ENCODE measurements at regions not wholly inside any gene's neighbourhood (a gene's known extent, or its start where the extent isn't known, plus 50 kb on each side); places are given as distances from the start of the nearest gene placed in this dataset.
A peak's percentile ranks its signal among the peaks of the same experiment; 100 is the strongest.

DNA sequence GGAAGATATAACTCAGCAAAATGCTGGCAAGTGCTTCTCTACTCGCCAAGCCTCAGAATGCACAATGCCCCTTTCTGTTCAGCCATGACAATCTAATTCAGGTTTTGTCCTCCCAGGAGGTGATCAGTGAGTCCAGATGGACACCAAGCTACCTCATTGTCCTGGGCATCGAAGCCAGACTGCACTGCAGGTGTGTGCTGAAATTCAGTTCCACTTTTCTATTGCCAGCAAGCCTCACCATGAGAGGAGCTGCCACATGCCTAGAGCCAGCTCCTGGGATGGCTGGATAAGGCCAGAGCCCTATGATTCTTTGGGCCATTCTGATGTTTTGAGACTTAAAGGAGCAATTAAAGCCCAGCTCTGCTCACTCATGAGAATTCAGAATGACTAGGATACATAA is 186.7 kb downstream of the GRIN2B start:
- no peak overlapping the region for H3K4me3 ChIP-seq (ENCODE audit: low read length)
- H3K36me3 ChIP-seq (ENCODE audit: control insufficient read depth, low read depth, low read length), result no peaks in the 10 kb centered on the region
- H3K4me1 ChIP-seq (ENCODE audit: control insufficient read depth, low read depth, low read length), result peaks cover 18% of the 10 kb centered on the region
- no peak overlapping the region for H3K27ac ChIP-seq (ENCODE audit: low read length)
- H3K9ac ChIP-seq (ENCODE audit: low read length), result no peak overlapping the region
- H3K27me3 ChIP-seq (ENCODE audit: control insufficient read depth, insufficient read depth, low read length), result no peaks in the 10 kb centered on the region
- H3K9me3 ChIP-seq (ENCODE audit: control insufficient read depth, low read depth, low read length), result no peaks in the 10 kb centered on the region

DNA sequence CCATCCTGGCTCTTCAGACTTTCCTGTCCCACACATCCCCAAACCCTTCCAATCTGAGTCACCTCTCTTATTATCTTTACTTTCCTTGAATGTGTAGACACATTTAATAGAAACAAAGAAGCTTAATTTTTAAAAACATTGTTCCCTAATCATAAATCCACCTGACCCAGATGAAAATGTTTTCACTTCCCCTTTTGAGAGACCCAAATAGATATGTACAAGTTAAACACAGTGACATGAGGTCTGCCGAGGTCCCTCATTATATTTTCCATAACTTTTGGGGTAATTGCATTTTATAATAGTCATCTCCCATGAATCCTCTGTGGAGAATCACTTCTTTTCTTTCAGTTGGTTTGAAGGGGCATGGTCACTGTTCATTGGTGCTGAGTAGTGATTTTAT is 191.1 kb downstream of the GRIN2B start:
- H3K27me3 ChIP-seq (ENCODE audit: control insufficient read depth, insufficient read depth, low read length), result no peaks in the 10 kb centered on the region
- no peak overlapping the region for H3K27ac ChIP-seq (ENCODE audit: low read length)
- no peak overlapping the region for H3K9ac ChIP-seq (ENCODE audit: low read length)
- no peak overlapping the region for H3K4me3 ChIP-seq (ENCODE audit: low read length)
- no peaks in the 10 kb centered on the region for H3K36me3 ChIP-seq (ENCODE audit: control insufficient read depth, low read depth, low read length)
- no peaks in the 10 kb centered on the region for H3K4me1 ChIP-seq (ENCODE audit: control insufficient read depth, low read depth, low read length)
- no peaks in the 10 kb centered on the region for H3K9me3 ChIP-seq (ENCODE audit: control insufficient read depth, low read depth, low read length)

DNA sequence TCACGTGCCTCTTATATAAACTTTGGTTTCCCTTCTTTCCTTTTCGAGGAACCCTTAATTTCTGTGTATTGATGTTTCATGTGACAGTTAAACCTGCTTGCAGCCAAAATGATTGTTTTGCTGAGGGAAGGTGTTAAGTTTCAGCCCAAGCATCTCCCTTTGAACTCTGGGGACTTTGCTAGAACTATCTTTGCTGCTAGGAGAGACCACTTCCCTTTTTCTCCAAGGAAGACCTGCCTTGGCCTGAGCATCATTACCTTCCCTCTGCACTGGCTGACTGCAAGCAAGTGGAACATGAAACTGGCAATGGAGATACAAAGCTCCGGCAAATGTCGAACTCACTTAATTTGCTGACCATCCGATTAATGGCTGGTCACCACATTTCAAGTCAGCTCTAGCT is 192.8 kb downstream of the GRIN2B start:
- Histone ChIP-seq H3K27me3 (ENCODE audit: control insufficient read depth, insufficient read depth, low read length) (no peaks in the 10 kb centered on the region), H3K36me3 (ENCODE audit: control insufficient read depth, low read depth, low read length) (no peaks in the 10 kb centered on the region), H3K9me3 (ENCODE audit: control insufficient read depth, low read depth, low read length) (no peaks in the 10 kb centered on the region), H3K4me1 (ENCODE audit: control insufficient read depth, low read depth, low read length) (no peaks in the 10 kb centered on the region), H3K9ac (ENCODE audit: low read length) (no peak overlapping the region), H3K4me3 (ENCODE audit: low read length) (no peak overlapping the region), H3K27ac (ENCODE audit: low read length) (no peak overlapping the region)

DNA sequence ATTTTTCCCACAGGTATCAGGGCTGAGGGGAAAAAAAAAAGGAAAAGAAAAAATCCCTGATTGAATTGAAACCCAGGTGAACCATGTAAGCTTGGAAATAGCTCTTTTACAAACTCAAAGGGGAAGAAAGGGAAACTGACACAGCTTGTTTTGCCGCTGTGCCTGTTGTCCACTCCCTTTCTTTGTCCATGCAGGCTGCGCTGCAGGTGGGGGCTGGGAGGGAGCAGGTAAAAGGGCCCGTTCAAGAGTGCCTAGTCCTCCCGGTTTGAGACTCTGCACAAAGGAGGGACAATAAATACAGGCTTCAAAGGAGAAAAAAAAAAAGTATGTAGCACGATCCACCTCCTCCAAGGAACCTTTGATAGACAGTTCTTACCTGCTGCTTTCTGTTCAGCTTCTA is 194.8 kb downstream of the GRIN2B start:
- peak overlapping the region; percentile 0 for H3K4me3 ChIP-seq (ENCODE audit: low read length)
- H3K4me1 ChIP-seq (ENCODE audit: control insufficient read depth, low read depth, low read length), result no peaks in the 10 kb centered on the region
- no peaks in the 10 kb centered on the region for H3K9me3 ChIP-seq (ENCODE audit: control insufficient read depth, low read depth, low read length)
- H3K9ac ChIP-seq (ENCODE audit: low read length), result no peak overlapping the region
- no peaks in the 10 kb centered on the region for H3K27me3 ChIP-seq (ENCODE audit: control insufficient read depth, insufficient read depth, low read length)
- H3K36me3 ChIP-seq (ENCODE audit: control insufficient read depth, low read depth, low read length), result no peaks in the 10 kb centered on the region
- no peak overlapping the region for H3K27ac ChIP-seq (ENCODE audit: low read length)

DNA sequence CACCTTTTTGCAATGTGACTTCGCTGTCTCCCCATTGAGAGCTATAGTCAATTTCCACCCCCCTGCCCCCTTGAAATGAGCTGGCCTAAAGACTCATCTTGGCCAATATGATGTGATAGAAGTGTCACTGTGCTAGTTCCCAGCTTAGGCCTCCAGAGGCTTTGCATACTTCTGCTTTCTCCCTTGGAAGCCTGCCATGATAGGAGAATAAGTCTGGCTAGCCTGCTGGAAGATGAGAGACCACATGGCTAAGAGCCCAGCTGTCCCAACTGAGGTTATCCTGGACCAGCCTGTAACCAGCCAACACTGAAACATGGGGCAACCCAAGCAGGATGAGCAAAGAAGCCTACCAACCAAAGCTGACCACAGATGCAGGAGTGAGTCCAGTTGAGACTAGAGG is 196.9 kb downstream of the GRIN2B start:
- no peak overlapping the region for H3K4me3 ChIP-seq (ENCODE audit: low read length)
- H3K36me3 ChIP-seq (ENCODE audit: control insufficient read depth, low read depth, low read length), result no peaks in the 10 kb centered on the region
- H3K9me3 ChIP-seq (ENCODE audit: control insufficient read depth, low read depth, low read length), result no peaks in the 10 kb centered on the region
- H3K27ac ChIP-seq (ENCODE audit: low read length), result no peak overlapping the region
- H3K9ac ChIP-seq (ENCODE audit: low read length), result no peak overlapping the region
- H3K27me3 ChIP-seq (ENCODE audit: control insufficient read depth, insufficient read depth, low read length), result no peaks in the 10 kb centered on the region
- no peaks in the 10 kb centered on the region for H3K4me1 ChIP-seq (ENCODE audit: control insufficient read depth, low read depth, low read length)

DNA sequence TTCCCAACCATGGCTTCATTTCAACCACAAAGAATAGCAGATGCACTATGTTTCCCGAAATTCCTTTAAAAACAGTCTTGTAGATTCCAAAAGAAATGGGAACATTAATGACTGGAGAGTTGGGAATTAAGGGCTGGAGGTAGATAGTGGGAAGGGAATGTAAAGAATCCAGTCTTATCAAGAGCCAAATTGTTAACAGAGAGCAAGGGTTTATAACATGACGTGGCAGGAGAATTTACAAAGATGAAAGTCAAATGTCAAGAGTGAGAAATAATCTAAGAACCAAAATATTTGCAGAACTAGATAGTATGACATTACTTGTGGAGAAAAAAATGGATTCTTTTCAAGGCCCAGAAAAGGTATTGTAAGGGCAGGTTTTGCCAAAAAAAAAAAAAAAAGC is 200.9 kb downstream of the GRIN2B start:
- H3K4me1 ChIP-seq (ENCODE audit: control insufficient read depth, low read depth, low read length), result no peaks in the 10 kb centered on the region
- no peaks in the 10 kb centered on the region for H3K36me3 ChIP-seq (ENCODE audit: control insufficient read depth, low read depth, low read length)
- no peaks in the 10 kb centered on the region for H3K9me3 ChIP-seq (ENCODE audit: control insufficient read depth, low read depth, low read length)
- no peak overlapping the region for H3K4me3 ChIP-seq (ENCODE audit: low read length)
- no peaks in the 10 kb centered on the region for H3K27me3 ChIP-seq (ENCODE audit: control insufficient read depth, insufficient read depth, low read length)
- H3K9ac ChIP-seq (ENCODE audit: low read length), result no peak overlapping the region
- no peak overlapping the region for H3K27ac ChIP-seq (ENCODE audit: low read length)

DNA sequence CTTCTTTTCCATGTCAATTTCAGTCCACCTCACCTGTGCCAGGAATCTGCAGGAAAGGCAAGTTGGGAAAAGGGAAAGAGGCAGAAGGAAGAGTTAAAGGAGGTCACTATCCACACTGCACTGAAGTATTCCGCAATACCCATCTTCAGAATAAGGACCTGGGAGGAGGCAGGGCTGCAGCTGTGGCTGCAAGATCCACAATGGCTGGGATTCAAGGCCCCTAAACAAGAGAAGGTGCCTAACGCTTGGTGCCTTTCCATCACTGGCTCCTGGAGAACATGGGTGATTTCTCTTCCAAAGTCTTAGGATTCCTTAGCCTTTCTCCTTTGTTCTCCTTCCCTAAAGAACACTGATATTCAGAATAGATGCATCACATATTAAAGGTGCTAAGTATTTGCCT is 204.0 kb downstream of the GRIN2B start:
- H3K9me3 ChIP-seq (ENCODE audit: control insufficient read depth, low read depth, low read length), result no peaks in the 10 kb centered on the region
- H3K27ac ChIP-seq (ENCODE audit: low read length), result no peak overlapping the region

DNA sequence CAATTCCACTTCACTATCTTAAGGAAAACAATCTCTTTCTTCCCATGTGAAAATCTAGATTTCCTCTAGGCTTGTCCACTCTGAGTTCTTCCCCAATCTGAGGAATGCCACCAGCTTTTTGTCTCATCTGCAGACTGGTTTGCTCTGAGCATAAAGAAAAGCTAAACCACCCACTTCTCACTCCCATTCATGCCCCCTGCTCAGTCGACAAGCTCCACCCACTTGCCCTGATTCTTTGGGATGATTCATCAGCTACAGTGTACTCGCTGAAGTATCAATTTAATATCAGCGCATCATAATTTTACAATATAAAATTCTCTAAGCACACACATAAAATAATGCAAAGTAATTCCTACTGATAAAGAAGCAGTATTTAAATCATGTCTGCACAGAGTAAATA is 209.1 kb downstream of the GRIN2B start:
- Histone ChIP-seq H3K27me3 (ENCODE audit: control insufficient read depth, insufficient read depth, low read length) (no peaks in the 10 kb centered on the region), H3K4me1 (ENCODE audit: control insufficient read depth, low read depth, low read length) (no peaks in the 10 kb centered on the region), H3K9ac (ENCODE audit: low read length) (no peak overlapping the region), H3K36me3 (ENCODE audit: control insufficient read depth, low read depth, low read length) (no peaks in the 10 kb centered on the region), H3K9me3 (ENCODE audit: control insufficient read depth, low read depth, low read length) (no peaks in the 10 kb centered on the region), H3K27ac (ENCODE audit: low read length) (no peak overlapping the region), H3K4me3 (ENCODE audit: low read length) (no peak overlapping the region)

More for the DNA sequence above, 204.0 kb downstream of the GRIN2B start:
- H3K4me1 ChIP-seq (ENCODE audit: control insufficient read depth, low read depth, low read length), result no peaks in the 10 kb centered on the region
- no peak overlapping the region for H3K9ac ChIP-seq (ENCODE audit: low read length)
- no peak overlapping the region for H3K4me3 ChIP-seq (ENCODE audit: low read length)
- no peaks in the 10 kb centered on the region for H3K27me3 ChIP-seq (ENCODE audit: control insufficient read depth, insufficient read depth, low read length)
- no peaks in the 10 kb centered on the region for H3K36me3 ChIP-seq (ENCODE audit: control insufficient read depth, low read depth, low read length)

DNA sequence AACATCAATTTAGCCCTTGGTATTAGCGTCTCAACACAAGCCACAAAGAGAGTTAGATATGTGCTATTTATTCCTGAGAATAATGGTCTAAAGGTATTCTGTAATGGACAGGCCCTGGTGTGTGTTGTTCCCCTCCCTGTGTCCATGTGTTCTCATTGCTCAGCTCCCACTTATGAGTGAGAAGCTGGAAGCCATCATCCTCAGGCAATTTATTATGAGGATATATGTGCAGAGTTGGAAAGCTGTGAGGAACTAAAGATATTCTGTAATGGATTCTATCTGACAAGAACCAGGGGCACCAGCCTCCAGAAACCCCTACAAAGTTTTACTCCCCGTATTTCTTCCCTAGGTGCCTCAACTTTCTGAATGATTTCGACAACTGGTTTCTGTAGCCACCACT is 210.8 kb downstream of the GRIN2B start:
- Histone ChIP-seq H3K9ac (ENCODE audit: low read length) (no peak overlapping the region), H3K36me3 (ENCODE audit: control insufficient read depth, low read depth, low read length) (no peaks in the 10 kb centered on the region), H3K4me1 (ENCODE audit: control insufficient read depth, low read depth, low read length) (no peaks in the 10 kb centered on the region), H3K27ac (ENCODE audit: low read length) (no peak overlapping the region), H3K9me3 (ENCODE audit: control insufficient read depth, low read depth, low read length) (no peaks in the 10 kb centered on the region), H3K27me3 (ENCODE audit: control insufficient read depth, insufficient read depth, low read length) (no peaks in the 10 kb centered on the region), H3K4me3 (ENCODE audit: low read length) (no peak overlapping the region)

DNA sequence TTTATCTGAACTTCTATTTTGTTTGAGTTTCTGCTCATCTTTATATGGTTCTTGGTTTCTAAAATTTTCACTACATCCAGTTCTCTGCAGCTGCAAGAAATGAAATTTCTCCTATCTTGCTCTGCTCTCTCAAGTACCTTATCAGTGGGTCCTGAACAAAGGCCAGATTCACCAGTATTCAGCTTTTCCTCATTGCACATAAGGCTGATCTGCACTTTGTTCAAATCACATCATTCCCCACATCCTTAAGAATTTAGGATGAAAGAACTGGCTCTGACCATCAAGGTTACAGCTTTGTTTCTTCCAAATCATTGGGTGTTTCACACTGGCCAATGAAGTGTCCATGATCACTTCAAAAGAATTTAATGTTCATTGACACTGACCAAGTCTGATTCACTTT is 211.4 kb downstream of the GRIN2B start:
- no peaks in the 10 kb centered on the region for H3K36me3 ChIP-seq (ENCODE audit: control insufficient read depth, low read depth, low read length)
- no peak overlapping the region for H3K9ac ChIP-seq (ENCODE audit: low read length)
- no peak overlapping the region for H3K4me3 ChIP-seq (ENCODE audit: low read length)
- H3K27ac ChIP-seq (ENCODE audit: low read length), result no peak overlapping the region
- no peaks in the 10 kb centered on the region for H3K9me3 ChIP-seq (ENCODE audit: control insufficient read depth, low read depth, low read length)
- no peaks in the 10 kb centered on the region for H3K4me1 ChIP-seq (ENCODE audit: control insufficient read depth, low read depth, low read length)
- H3K27me3 ChIP-seq (ENCODE audit: control insufficient read depth, insufficient read depth, low read length), result no peaks in the 10 kb centered on the region

DNA sequence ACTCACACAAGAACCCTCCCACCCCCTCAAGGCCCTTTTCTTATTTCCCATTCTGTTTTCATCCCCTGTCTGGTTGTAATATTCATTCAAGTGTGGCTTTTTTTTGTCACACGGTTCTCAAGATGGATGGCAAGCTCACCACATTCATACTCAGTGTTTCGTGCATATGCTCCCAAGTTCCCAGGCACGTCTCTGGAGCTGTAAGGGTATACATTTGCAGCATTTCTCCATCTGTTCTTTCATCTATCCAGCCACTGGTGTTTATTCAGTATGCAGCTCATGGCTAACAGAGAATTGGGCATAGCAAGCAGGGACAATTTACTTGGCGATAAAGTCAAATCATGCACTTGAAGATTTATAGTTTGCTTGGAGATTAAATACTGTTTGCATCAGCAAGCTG is 212.1 kb downstream of the GRIN2B start:
- Histone ChIP-seq H3K36me3 (ENCODE audit: control insufficient read depth, low read depth, low read length) (no peaks in the 10 kb centered on the region), H3K4me3 (ENCODE audit: low read length) (no peak overlapping the region), H3K27ac (ENCODE audit: low read length) (no peak overlapping the region), H3K4me1 (ENCODE audit: control insufficient read depth, low read depth, low read length) (no peaks in the 10 kb centered on the region), H3K9me3 (ENCODE audit: control insufficient read depth, low read depth, low read length) (no peaks in the 10 kb centered on the region), H3K27me3 (ENCODE audit: control insufficient read depth, insufficient read depth, low read length) (no peaks in the 10 kb centered on the region), H3K9ac (ENCODE audit: low read length) (no peak overlapping the region)

DNA sequence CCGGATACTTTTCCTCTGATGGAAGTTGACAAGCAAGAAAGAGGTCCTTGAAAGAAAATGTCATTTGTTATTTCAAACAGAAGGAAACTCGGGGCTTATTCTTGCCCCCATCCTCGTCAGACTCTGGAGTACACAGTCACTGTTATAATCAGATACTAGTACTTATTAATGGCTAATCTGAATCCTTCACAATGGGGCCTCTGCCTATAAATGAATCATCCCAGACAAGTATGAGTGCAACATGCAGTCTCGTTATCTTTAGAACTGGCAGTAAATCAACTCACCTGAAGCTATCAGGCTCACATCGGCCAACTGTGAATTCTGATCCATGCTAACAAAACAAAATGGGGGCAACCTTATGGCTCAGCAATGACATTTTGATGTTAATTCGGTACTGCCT is 216.7 kb downstream of the GRIN2B start:
- Histone ChIP-seq H3K9ac (ENCODE audit: low read length) (no peak overlapping the region), H3K9me3 (ENCODE audit: control insufficient read depth, low read depth, low read length) (no peaks in the 10 kb centered on the region), H3K4me3 (ENCODE audit: low read length) (no peak overlapping the region), H3K27me3 (ENCODE audit: control insufficient read depth, insufficient read depth, low read length) (no peaks in the 10 kb centered on the region), H3K4me1 (ENCODE audit: control insufficient read depth, low read depth, low read length) (no peaks in the 10 kb centered on the region), H3K36me3 (ENCODE audit: control insufficient read depth, low read depth, low read length) (no peaks in the 10 kb centered on the region), H3K27ac (ENCODE audit: low read length) (no peak overlapping the region)
